NB4 (cell line): ENCODE measurements at regions not wholly inside any gene's neighbourhood (a gene's known extent, or its start where the extent isn't known, plus 50 kb on each side); places are given as distances from the start of the nearest gene placed in this dataset.

ENCODE experiments used
- CTCF ChIP-seq: IDR thresholded peaks from one replicate; pipeline ENCODE4 v1.5.1; 2012; ENCODE audit warnings: low read depth, low read length
- MAX ChIP-seq: IDR thresholded peaks from 2 replicates; pipeline ENCODE4 v1.6.1; 2011; ENCODE audit warnings: low read depth, low read length
- MYC ChIP-seq: IDR thresholded peaks from 2 replicates; pipeline ENCODE4 v1.6.1; 2011; ENCODE audit warnings: low read depth, low read length
- POLR2A ChIP-seq: IDR thresholded peaks from 2 replicates; pipeline ENCODE4 v1.6.1; 2011; ENCODE audit warnings: mild to moderate bottlenecking; ENCODE audit not compliant: insufficient read length; ENCODE audit errors: extremely low read depth

GRCh38 chr6:6897140-6897539 lies 210.6 kb upstream of the RREB1 start:
- TF ChIP-seq MYC: no peak
- no peak for TF ChIP-seq CTCF
- no peak for TF ChIP-seq POLR2A
- no peak for TF ChIP-seq MAX
